Esophagus muscularis mucosa (tissue), 4 donors: ENCODE measurements at regions not wholly inside any gene's neighbourhood (a gene's known extent, or its start where the extent isn't known, plus 50 kb on each side); places are given as distances from the start of the nearest gene placed in this dataset.

Experiments
- CTCF ChIP-seq, 3 experiments: fragments of 200-600 bp in 2 of 3; fragments of 450-650 bp in 1 of 3; sonication (generic) in 2 of 3; IDR thresholded peaks; one replicate each; pipeline ENCODE4 v1.5.1; 2017 to 2019; ENCODE audit warnings: antibody characterized with exemption in 3 of 3, mild to moderate bottlenecking in 2 of 3, moderate library complexity in 1 of 3
- EP300 ChIP-seq: sonication (generic); formaldehyde crosslinking; IDR thresholded peaks from one replicate; pipeline ENCODE4 v1.6.1; 2017; ENCODE audit warnings: antibody characterized with exemption
- POLR2A ChIP-seq: fragments of 450-650 bp; IDR thresholded peaks from one replicate; pipeline ENCODE4 v1.6.1; 2017; ENCODE audit warnings: antibody characterized with exemption, moderate library complexity, mild to moderate bottlenecking, low read depth

GRCh38 chr9:12988258-12988657, 213.4 kb downstream of the LURAP1L start:
- peak in 1 of 3 experiments; percentile 18 for TF ChIP-seq CTCF (IDR thresholded peaks at IDR 0.05)
- TF ChIP-seq POLR2A = no peak
- no peak for TF ChIP-seq EP300
